Aorta (tissue), 5 donors: ENCODE measurements at regions not wholly inside any gene's neighbourhood (a gene's known extent, or its start where the extent isn't known, plus 50 kb on each side); places are given as distances from the start of the nearest gene placed in this dataset.
A peak's percentile ranks its signal among the peaks of the same experiment; 100 is the strongest.
"Not testable (repeated sequence)": the region's sequence is repeated elsewhere in the genome, so short reads cannot be mapped to it uniquely, and the experiment has no call there.

Source experiments
- ATAC-seq: fragments of 200-7000 bp; cut with Tn5 transposase; one replicate; pipeline ENCODE4 v1.9.1; 2022; ENCODE audit warnings: moderate library complexity; ENCODE audit not compliant: low FRiP score
- DNase-seq, 2 donors: peaks; one replicate each; pipeline ENCODE4 v3.0.0-alpha.2; 2020
- H3K27ac ChIP-seq, 2 donors: one replicate each; pipeline ENCODE4 v1.5.1; 2013; ENCODE audit warnings: low read length in 2 of 2, mild to moderate bottlenecking in 2 of 2, moderate library complexity in 2 of 2, control low read depth in 1 of 2, inconsistent platforms in 1 of 2, low read depth in 1 of 2
- H3K27me3 ChIP-seq, 2 donors: one replicate each; pipeline ENCODE4 v1.6.1; 2013; ENCODE audit warnings: control low read depth in 1 of 2, low read length in 1 of 2, mild to moderate bottlenecking in 1 of 2, moderate library complexity in 1 of 2; ENCODE audit not compliant: insufficient read depth in 2 of 2, control insufficient read depth in 1 of 2
- H3K36me3 ChIP-seq, 2 donors: one replicate each; pipeline ENCODE4 v1.6.1; 2013; ENCODE audit warnings: control low read depth in 1 of 2, low read length in 1 of 2, mild to moderate bottlenecking in 1 of 2; ENCODE audit not compliant: insufficient read depth in 2 of 2, control insufficient read depth in 1 of 2
- H3K4me1 ChIP-seq, 2 donors: one replicate each; pipeline ENCODE4 v1.6.1; 2013; ENCODE audit warnings: low read length in 2 of 2, control low read depth in 1 of 2, mild to moderate bottlenecking in 1 of 2, moderate library complexity in 1 of 2; ENCODE audit not compliant: insufficient read depth in 2 of 2, control insufficient read depth in 1 of 2
- H3K4me3 ChIP-seq, 2 donors: one replicate each; pipeline ENCODE4 v1.5.1; 2013; ENCODE audit warnings: low read length in 2 of 2, control low read depth in 1 of 2, mild to moderate bottlenecking in 1 of 2
- H3K9me3 ChIP-seq: one replicate; pipeline ENCODE4 v1.6.1; 2013; ENCODE audit warnings: mild to moderate bottlenecking, low read length; ENCODE audit not compliant: control insufficient read depth
- whole genome bisulfite sequencing, 2 donors: extraction: QIAGEN DNeasy Blood & Tissue Kit; methylation state at CpG; one replicate each; pipeline ENCODE4 v1.1.7; 2013; 5-methylcytosine and 5-hydroxymethylcytosine counted together
- intact Hi-C, 2 donors: fragments of 100-400 bp; cut with DNase I; formaldehyde crosslinking; loops; one replicate each; pipeline versions ENCODE4 v1.14.2 to v1.15.0; 2022
- donor health status: healthy with polysubstance abuse.
- donor health status: Bipolar disorder and iron deficiency.
- donor health status: DM: no; HTN: no; CAD: no.
- donor health status: DM: no; HTN: no; CAD: no.
- donor health status: DM: yes; HTN: yes; CAD: no.

DNA sequence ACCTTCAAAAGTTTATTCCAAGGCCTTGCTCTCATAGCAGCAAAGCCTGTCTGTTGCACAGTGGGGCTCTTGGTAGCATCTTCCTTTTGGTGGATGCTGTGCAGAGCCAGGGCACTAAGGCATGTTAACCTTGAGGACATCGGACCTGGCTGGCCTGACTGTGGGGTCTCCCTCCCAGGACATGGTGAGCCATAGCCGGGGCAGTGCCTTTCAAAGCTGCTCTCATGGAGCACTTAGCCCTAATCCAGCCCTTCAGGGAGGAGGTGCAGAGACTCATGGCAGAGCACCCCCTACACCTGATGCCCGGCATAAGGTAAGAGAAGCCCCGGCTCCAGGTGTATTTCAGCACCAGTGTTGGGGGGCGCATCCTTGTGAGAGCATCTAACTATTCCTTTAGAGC lies 941.4 kb upstream of the ZNF722 start:
- no peak for DNase-seq
- ATAC-seq: no peak
- H3K4me3 ChIP-seq: no peak overlapping the region
- H3K27me3 ChIP-seq: no peaks in the 10 kb centered on the region
- intact Hi-C loops: no loop called here
- peaks cover 1% of the 10 kb centered on the region for H3K9me3 ChIP-seq
- WGBS, 2 donors: 91 to 94% methylated on average over 5 of the region's 5 CpGs
- no peak overlapping the region for H3K27ac ChIP-seq
- no peaks in the 10 kb centered on the region for H3K36me3 ChIP-seq
- no peaks in the 10 kb centered on the region for H3K4me1 ChIP-seq

DNA sequence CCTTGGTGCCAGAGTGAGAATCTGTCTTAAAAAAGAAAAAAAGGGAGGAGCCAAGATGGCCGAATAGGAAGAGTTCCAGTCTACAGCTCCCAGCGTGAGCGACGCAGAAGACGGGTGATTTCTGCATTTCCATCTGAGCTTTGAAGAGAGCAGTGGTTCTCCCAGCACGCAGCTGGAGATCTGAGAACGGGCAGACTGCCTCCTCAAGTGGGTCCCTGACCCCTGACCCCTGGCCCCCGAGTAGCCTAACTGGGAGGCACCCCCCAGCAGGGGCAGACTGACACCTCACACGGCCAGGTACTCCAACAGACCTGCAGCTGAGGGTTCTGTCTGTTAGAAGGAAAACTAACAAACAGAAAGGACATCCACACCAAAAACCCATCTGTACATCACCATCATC lies 937.9 kb upstream of the ZNF722 start:
- ATAC-seq, H3K4me1 ChIP-seq, intact Hi-C loops, H3K9me3 ChIP-seq, H3K27me3 ChIP-seq, H3K36me3 ChIP-seq, H3K4me3 ChIP-seq, DNase-seq, H3K27ac ChIP-seq: not testable (repeated sequence)
- WGBS, 2 donors: 81% methylated on average over 7 to 9 of the region's 9 CpGs

DNA sequence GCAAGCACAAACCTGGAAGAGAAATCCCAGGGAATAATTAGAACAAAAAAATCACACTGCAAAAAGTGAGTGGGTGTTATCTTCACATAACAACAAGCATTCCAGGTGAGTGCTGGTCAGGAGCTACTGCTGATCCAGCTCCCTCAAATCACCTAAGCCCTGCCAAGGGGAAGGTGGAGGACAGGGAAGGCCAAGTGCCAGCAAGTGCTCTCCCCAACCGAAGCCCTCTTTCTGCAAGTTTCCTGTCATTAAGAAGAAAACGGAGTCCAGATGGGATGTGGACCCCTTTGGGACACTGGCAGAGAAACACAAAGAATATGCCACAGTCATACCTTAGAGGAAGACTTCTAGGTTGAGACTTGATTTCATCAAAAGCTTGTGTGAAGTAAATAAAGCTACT lies 933.0 kb upstream of the ZNF722 start:
- ATAC-seq (no peak), DNase-seq (no peak)
- no peaks in the 10 kb centered on the region for H3K4me1 ChIP-seq
- WGBS, 2 donors: 52 to 53% methylated on average over 2 of the region's 2 CpGs
- no peak overlapping the region for H3K4me3 ChIP-seq
- H3K27ac ChIP-seq: no peak overlapping the region
- intact Hi-C loops: no loop called here
- H3K27me3 ChIP-seq: no peaks in the 10 kb centered on the region
- H3K36me3 ChIP-seq: no peaks in the 10 kb centered on the region
- H3K9me3 ChIP-seq: peaks cover 2% of the 10 kb centered on the region

DNA sequence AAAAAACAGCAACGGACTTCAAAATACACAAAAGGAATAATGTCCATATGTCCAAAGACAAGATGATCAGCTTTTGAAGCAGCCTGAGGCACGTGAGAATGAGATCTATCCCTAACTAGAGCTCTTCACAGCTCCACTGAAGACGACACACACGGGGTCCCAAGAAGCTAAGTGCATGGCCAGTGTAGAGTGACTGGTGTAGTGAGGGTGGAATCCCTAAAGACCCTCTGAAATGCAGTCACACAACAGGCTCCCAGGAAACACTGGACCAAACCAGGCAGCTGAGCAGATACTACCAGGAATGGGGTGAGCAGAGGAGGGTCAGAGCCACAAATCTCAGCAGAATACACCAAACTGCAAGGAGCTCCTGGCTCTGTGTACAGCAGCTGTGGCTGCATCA lies 932.4 kb upstream of the ZNF722 start:
- H3K27me3 ChIP-seq, H3K4me1 ChIP-seq, ATAC-seq, H3K36me3 ChIP-seq, H3K4me3 ChIP-seq, intact Hi-C loops, DNase-seq, H3K9me3 ChIP-seq, H3K27ac ChIP-seq: not testable (repeated sequence)
- 50 to 64% methylated on average over 4 of the region's 4 CpGs for WGBS, 2 donors

DNA sequence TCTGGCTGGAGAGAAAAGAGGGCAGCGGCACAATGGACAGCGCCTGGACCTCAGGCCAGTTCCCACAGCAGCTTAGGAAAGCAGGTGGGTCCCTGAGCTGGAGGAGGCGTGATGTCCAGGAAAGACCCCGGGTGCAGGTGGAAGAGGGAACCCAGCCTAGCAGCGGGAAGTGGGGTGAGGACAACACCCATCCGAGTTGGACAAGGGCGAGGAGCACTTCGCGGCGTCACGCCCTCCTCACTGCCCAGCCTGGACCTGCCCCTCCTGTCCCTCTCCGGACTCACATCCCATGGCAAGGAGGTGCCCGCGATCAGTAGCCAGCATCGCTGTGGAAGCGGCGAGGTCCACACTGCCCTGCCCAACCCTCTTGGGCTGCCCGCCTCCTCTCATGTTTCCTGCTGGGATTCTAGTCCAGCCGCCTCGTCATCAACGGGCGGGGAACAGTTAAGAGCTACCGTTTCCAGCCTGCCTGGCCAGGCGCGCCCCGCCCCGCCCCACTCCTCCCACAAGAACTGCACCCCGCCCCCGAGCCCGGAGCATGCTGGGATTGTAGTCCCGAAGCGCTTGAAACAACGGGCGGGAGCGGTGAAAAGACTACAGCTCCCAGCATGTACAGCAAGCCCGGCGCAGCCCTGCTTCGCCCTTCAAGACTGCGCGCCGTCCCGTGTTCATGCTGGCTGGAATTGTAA lies 930.6 kb upstream of the ZNF722 start:
- intact Hi-C loops: no loop called here
- ATAC-seq: peak; percentile 51

DNA sequence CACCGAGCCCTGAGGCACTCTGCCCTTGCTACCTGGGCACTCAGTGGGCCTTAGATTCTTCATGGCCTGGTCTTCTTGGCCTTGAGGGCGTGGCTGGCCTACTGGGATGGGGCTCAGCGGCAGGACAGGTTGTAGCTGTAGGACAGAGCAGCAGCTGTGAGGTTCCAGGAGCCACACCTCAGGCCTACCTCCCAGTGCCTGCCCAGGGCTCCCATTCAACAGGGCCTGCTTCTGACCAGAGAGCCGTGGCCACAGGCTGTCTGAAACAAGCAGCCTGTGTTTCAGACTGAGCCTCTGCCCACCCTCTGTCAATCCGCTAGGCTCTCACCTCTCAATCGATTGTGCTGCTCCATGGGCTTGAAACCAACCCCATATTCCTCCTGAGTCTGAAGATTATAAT lies 928.0 kb upstream of the ZNF722 start:
- Histone ChIP-seq H3K27ac (no peak overlapping the region), H3K36me3 (no peaks in the 10 kb centered on the region), H3K9me3 (peaks cover 2% of the 10 kb centered on the region), H3K27me3 (no peaks in the 10 kb centered on the region), H3K4me1 (no peaks in the 10 kb centered on the region), H3K4me3 (no peak overlapping the region)
- no peak for DNase-seq
- intact Hi-C loops: no loop called here
- WGBS, 2 donors: 51 to 60% methylated on average over 6 of the region's 6 CpGs
- ATAC-seq: no peak

More for the DNA sequence above, 930.6 kb upstream of the ZNF722 start:
- Histone ChIP-seq H3K4me1 (no peaks in the 10 kb centered on the region), H3K36me3 (no peaks in the 10 kb centered on the region), H3K27me3 (no peaks in the 10 kb centered on the region), H3K4me3 (no peak overlapping the region), H3K27ac (no peak overlapping the region), H3K9me3 (peaks cover 2% of the 10 kb centered on the region)
- WGBS, 2 donors: 28 to 29% methylated on average over 32 to 42 of the region's 42 CpGs
- DNase-seq: no peak

DNA sequence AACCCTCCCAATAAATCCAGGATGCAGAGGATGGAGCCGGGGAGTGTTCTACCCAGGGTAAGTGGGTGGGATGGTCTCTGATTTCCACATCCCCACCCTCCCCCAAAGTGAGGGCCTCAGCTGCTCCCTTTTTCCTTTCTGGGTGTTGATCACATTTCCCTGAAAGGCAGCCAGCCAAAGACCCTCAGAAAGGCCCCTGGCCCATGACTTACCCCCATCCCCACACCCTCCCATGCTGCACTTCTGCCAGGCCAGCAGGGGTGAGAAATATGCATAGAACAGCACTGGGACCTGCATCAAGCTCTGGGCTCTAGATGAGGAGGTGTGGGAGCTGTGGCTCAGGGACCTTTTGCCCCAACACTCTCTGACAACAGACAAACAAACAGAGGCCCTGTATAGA lies 927.3 kb upstream of the ZNF722 start:
- Histone ChIP-seq H3K27ac (no peak overlapping the region), H3K9me3 (no peaks in the 10 kb centered on the region), H3K4me3 (no peak overlapping the region), H3K27me3 (no peaks in the 10 kb centered on the region), H3K4me1 (no peaks in the 10 kb centered on the region), H3K36me3 (no peaks in the 10 kb centered on the region)
- ATAC-seq (no peak), DNase-seq (no peak)
- 39 to 56% methylated on average over 1 of the region's 1 CpG for WGBS, 2 donors
- intact Hi-C loops: no loop called here

DNA sequence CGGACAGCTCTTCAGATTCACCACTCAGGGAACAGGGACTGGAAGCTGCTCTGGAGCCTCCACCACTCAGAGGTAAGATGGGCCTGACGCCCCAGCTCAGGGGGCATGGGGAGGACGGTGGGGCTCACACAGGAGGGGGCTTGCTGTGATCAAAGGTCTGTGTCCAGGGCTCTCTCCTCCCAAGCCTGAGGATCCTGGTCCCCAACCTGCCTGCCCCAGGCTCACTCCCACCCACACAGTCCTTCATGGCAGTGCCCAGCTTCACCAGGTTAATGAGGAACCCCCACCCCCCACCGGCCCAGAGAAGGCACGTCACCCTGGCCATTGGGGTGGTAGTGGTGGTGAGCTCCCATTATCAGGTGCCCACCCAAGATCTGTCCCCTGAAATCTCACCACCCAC lies 926.7 kb upstream of the ZNF722 start:
- no peak overlapping the region for H3K27ac ChIP-seq
- H3K4me1 ChIP-seq: no peaks in the 10 kb centered on the region
- 46 to 56% methylated on average over 5 of the region's 5 CpGs for WGBS, 2 donors
- intact Hi-C loops: no loop called here
- no peaks in the 10 kb centered on the region for H3K36me3 ChIP-seq
- ATAC-seq (no peak), DNase-seq (no peak)
- H3K9me3 ChIP-seq: no peaks in the 10 kb centered on the region
- H3K4me3 ChIP-seq: no peak overlapping the region
- H3K27me3 ChIP-seq: no peaks in the 10 kb centered on the region

DNA sequence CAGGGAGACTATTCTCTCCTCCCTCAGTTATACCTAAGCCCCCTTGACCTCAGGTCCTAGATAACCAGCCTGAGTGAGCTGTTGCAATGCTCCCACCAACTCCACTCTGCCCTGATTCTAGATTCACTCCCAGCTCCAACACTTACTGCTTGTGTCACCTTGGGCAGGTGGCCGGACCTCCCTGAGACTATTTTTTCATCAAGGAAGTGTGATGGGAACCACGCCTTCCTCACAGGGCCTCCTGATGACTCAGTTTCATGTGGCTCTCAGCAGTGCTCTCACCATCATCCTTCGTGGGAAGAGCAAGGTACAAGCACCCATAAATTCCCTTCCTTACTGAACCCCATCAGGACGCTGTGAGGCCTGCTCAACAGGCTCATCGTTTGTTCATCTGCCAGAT lies 925.8 kb upstream of the ZNF722 start:
- Histone ChIP-seq H3K4me1 (no peaks in the 10 kb centered on the region), H3K27ac (no peak overlapping the region), H3K27me3 (no peaks in the 10 kb centered on the region), H3K4me3 (no peak overlapping the region), H3K9me3 (no peaks in the 10 kb centered on the region), H3K36me3 (no peaks in the 10 kb centered on the region)
- WGBS, 2 donors: 45 to 55% methylated on average over 5 of the region's 5 CpGs
- intact Hi-C loops: no loop called here
- no peak for DNase-seq
- no peak for ATAC-seq
